ENCODE measurements at regions not wholly inside any gene's neighbourhood (a gene's known extent, or its start where the extent isn't known, plus 50 kb on each side); places are given as distances from the start of the nearest gene placed in this dataset.
A peak's percentile ranks its signal among the peaks of the same experiment; 100 is the strongest.

DNA sequence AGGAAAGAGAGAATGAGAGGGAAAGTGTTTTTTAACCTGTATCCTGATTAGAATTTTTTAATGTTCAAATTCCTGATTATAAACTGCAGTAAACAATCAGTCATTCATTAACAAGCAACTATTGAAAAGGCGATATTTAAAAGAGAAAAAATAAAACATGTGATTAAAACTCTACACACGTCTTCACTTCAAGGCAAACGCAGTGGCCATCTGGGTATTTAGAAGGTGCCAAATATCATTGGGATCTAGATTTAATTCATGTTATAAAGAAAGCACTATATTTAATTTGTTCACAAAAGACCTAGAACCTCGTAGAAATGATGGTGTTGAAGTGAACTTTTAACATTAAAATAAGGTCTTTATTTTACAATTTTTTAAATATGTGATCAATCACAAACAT, 189.4 kb upstream of the KLF14 start:
- no peak for TF ChIP-seq EP300 (IDR thresholded peaks at IDR 0.05)
- TF ChIP-seq CTCF (IDR thresholded peaks at IDR 0.05): no peak
- no peak for TF ChIP-seq POLR2A (IDR thresholded peaks at IDR 0.05)
- H3K36me3 ChIP-seq: peaks cover 0 to 6% (median 2%) of the 10 kb centered on the region in 3 donors
- no peak for DNase-seq (ENCODE audit: low spot score in 2 of 2)
- H3K4me3 ChIP-seq: no peak overlapping the region
- no peaks in the 10 kb centered on the region for H3K27me3 ChIP-seq
- H3K27ac ChIP-seq: peak overlapping the region in 3 of 4 donors; percentile 79 to 94 (median 93)
- H3K4me1 ChIP-seq: peaks cover 0 to 97% (median 54%) of the 10 kb centered on the region in 4 donors
- no peaks in the 10 kb centered on the region for H3K9me3 ChIP-seq
- WGBS, 2 donors: 32 to 37% methylated on average over 4 of the region's 4 CpGs

DNA sequence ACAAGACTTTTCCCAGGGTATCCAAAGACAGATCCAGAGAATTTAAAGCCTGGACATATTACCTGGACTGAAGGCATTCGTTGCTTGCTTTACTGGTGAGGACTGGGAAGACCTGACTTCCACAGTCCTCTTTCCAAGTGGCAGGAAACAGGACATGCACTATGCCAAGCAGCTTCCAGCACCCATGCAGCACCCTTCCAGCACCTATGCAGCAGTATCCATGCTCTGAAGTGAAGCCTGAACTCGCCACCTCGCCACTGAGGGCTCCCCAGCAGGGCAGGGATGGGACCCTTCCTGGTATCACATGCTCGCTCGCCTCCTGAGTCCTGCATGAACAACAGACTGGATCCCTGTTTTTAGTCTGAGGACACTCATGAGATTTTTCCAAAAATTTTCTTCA, 189.9 kb upstream of the KLF14 start:
- H3K36me3 ChIP-seq: peaks cover 0 to 6% (median 2%) of the 10 kb centered on the region in 3 donors
- no peak for DNase-seq (ENCODE audit: low spot score in 2 of 2)
- H3K27ac ChIP-seq: peak overlapping the region in 3 of 4 donors; percentile 45 to 94 (median 93)
- H3K27me3 ChIP-seq: no peaks in the 10 kb centered on the region
- H3K4me3 ChIP-seq: no peak overlapping the region
- WGBS, 2 donors: 88 to 91% methylated on average over 5 of the region's 5 CpGs
- TF ChIP-seq CTCF (IDR thresholded peaks at IDR 0.05): no peak
- no peak for TF ChIP-seq POLR2A (IDR thresholded peaks at IDR 0.05)
- no peak for TF ChIP-seq EP300 (IDR thresholded peaks at IDR 0.05)
- no peaks in the 10 kb centered on the region for H3K9me3 ChIP-seq
- H3K4me1 ChIP-seq: peaks cover 0 to 96% (median 53%) of the 10 kb centered on the region in 4 donors

- WGBS, 2 donors: 90 to 91% methylated on average over 8 of the region's 8 CpGs
- no peak for TF ChIP-seq EP300 (IDR thresholded peaks at IDR 0.05)
- no peak for TF ChIP-seq POLR2A (IDR thresholded peaks at IDR 0.05)
- no peak for TF ChIP-seq CTCF (IDR thresholded peaks at IDR 0.05)
- Histone ChIP-seq H3K27ac (peak overlapping the region in 3 of 4 donors; percentile 44 to 94 (median 93)), H3K4me3 (no peak overlapping the region), H3K4me1 (peaks cover 0 to 96% (median 48%) of the 10 kb centered on the region in 4 donors), H3K9me3 (no peaks in the 10 kb centered on the region), H3K36me3 (peaks cover 0 to 6% (median 2%) of the 10 kb centered on the region in 3 donors), H3K27me3 (no peaks in the 10 kb centered on the region)
- DNase-seq (ENCODE audit: low spot score in 2 of 2): no peak
Observed at GRCh38 chr7:130925136-130925794, 191.3 kb upstream of the KLF14 start.

- TF ChIP-seq CTCF (IDR thresholded peaks at IDR 0.05) (no peak), POLR2A (IDR thresholded peaks at IDR 0.05) (no peak), EP300 (IDR thresholded peaks at IDR 0.05) (no peak)
- 80 to 85% methylated on average over 16 of the region's 16 CpGs for WGBS, 2 donors
- Histone ChIP-seq H3K9me3 (no peaks in the 10 kb centered on the region), H3K4me1 (peaks cover 0 to 96% (median 48%) of the 10 kb centered on the region in 4 donors), H3K27ac (peak overlapping the region in 3 of 4 donors; percentile 51 to 94 (median 93)), H3K4me3 (no peak overlapping the region), H3K27me3 (no peaks in the 10 kb centered on the region), H3K36me3 (peaks cover 0 to 6% (median 2%) of the 10 kb centered on the region in 3 donors)
- DNase-seq (ENCODE audit: low spot score in 2 of 2): no peak
Observed at GRCh38 chr7:130926001-130926691, 192.1 kb upstream of the KLF14 start.

DNA sequence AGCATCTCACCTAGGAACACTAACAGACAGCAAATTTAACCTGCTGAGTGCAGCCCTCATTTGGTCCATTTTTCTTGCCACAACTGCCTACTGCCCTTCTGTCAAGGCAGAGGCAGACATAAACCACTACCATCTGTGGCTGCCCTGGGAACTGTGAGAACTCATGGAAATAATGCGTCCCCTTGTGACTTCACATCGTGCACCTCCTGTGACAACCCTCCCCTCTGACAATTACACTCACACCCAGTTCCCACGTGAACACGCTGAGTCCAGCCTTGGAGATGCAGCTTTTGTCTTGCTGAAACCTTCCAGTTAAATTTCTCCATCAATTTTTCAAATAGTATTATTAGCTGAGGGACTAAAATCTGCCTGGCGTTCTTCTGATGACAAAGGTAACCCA, 193.1 kb upstream of the KLF14 start:
- no peak for TF ChIP-seq POLR2A (IDR thresholded peaks at IDR 0.05)
- peaks cover 0 to 6% (median 2%) of the 10 kb centered on the region in 3 donors for H3K36me3 ChIP-seq
- H3K4me1 ChIP-seq: peaks cover 0 to 96% (median 49%) of the 10 kb centered on the region in 4 donors
- no peaks in the 10 kb centered on the region for H3K9me3 ChIP-seq
- peak overlapping the region in 1 of 4 donors; percentile 15 for H3K27ac ChIP-seq
- 81 to 82% methylated on average over 5 of the region's 5 CpGs for WGBS, 2 donors
- DNase-seq (ENCODE audit: low spot score in 2 of 2): no peak
- H3K4me3 ChIP-seq: no peak overlapping the region
- no peaks in the 10 kb centered on the region for H3K27me3 ChIP-seq

Measured in tibial nerve (tissue), 4 donors.